NCI-H2171 treated with DMSO at 0.1 percent for 48 hours (cell line): ENCODE measurements at regions not wholly inside any gene's neighbourhood (a gene's known extent, or its start where the extent isn't known, plus 50 kb on each side); places are given as distances from the start of the nearest gene placed in this dataset.
"Not testable (repeated sequence)": the region's sequence is repeated elsewhere in the genome, so short reads cannot be mapped to it uniquely, and the experiment has no call there.

Source experiments
- DNase-seq: peaks from one replicate; lab custom pipeline; 2025; lab: John Stamatoyannopoulos, UW

- not testable (repeated sequence) for DNase-seq
These were observed 50.8 kb upstream of the GRIN2B start for GRCh38 chr12:14032191-14032590.

- DNase-seq: no peak
These were observed 62.4 kb upstream of the GRIN2B start for GRCh38 chr12:14043776-14044175.

- DNase-seq: no peak
These were observed 67.6 kb upstream of the GRIN2B start for GRCh38 chr12:14048941-14049545.

- no peak for DNase-seq
These were observed 76.5 kb upstream of the GRIN2B start for GRCh38 chr12:14057895-14058294.

GRCh38 chr12:14058717-14059116 is 77.3 kb upstream of the GRIN2B start:
- no peak for DNase-seq

GRCh38 chr12:14059548-14059947 is 78.1 kb upstream of the GRIN2B start:
- no peak for DNase-seq

- DNase-seq: no peak
These were observed 84.2 kb upstream of the GRIN2B start for GRCh38 chr12:14065616-14066015.

- no peak for DNase-seq
These were observed 84.6 kb upstream of the GRIN2B start for GRCh38 chr12:14066021-14066420.

- DNase-seq: no peak
These were observed 87.6 kb upstream of the GRIN2B start for GRCh38 chr12:14068961-14069360.

- DNase-seq: no peak
These were observed 90.4 kb upstream of the GRIN2B start for GRCh38 chr12:14071833-14072232.

- DNase-seq: no peak
These were observed 91.6 kb upstream of the GRIN2B start for GRCh38 chr12:14072987-14073386.

GRCh38 chr12:14075797-14076393 is 94.5 kb upstream of the GRIN2B start:
- no peak for DNase-seq

GRCh38 chr12:14076538-14076937 is 95.1 kb upstream of the GRIN2B start:
- DNase-seq: no peak

GRCh38 chr12:14086838-14087237 is 105.4 kb upstream of the GRIN2B start:
- no peak for DNase-seq

- no peak for DNase-seq
These were observed 118.6 kb upstream of the GRIN2B start for GRCh38 chr12:14099994-14100393.

GRCh38 chr12:14101556-14101955 is 120.2 kb upstream of the GRIN2B start:
- not testable (repeated sequence) for DNase-seq

GRCh38 chr12:14111230-14111865 is 129.9 kb upstream of the GRIN2B start:
- peak; percentile 0 for DNase-seq

GRCh38 chr12:14113031-14113430 is 131.6 kb upstream of the GRIN2B start:
- DNase-seq: no peak

- DNase-seq: no peak
These were observed 145.3 kb upstream of the GRIN2B start for GRCh38 chr12:14126692-14127091.

- DNase-seq: no peak
These were observed 148.3 kb upstream of the GRIN2B start for GRCh38 chr12:14129611-14130195.

- no peak for DNase-seq
These were observed 154.6 kb upstream of the GRIN2B start for GRCh38 chr12:14135996-14136395.

GRCh38 chr12:14138495-14138894 is 157.1 kb upstream of the GRIN2B start:
- no peak for DNase-seq
